ENCODE measurements at regions not wholly inside any gene's neighbourhood (a gene's known extent, or its start where the extent isn't known, plus 50 kb on each side); places are given as distances from the start of the nearest gene placed in this dataset.

DNA sequence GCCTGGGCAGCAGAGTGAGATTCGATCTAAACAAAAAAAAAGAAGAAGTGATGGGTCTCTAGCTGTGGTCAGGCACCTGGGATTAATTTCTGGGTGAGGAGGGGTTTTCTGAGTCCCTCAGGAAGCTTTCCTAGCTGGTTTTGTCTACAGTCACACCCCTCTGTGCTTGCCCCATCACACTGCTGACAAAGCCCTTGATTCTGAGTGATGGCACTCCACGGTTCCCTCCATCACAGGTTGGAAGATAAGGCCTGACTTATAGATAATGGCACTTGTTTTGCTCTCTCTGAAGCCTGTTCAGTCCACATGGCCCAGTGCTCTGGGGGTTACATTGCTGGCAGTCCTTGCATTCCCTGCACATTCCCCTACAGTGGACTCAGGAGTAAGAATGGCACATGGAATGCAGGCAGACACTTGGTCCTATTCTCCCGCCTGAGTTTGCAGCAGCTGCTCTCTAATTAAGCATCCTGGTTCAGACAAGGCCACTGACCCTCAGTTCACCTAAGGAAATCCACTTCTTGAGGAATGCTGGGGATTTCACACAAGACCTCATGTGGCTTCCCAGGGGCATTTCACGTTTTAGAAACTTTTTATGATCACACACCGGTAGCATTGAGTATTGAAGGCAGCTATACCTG lies 81.0 kb upstream of the NMNAT3 start:
- TF ChIP-seq, protein P1, sequence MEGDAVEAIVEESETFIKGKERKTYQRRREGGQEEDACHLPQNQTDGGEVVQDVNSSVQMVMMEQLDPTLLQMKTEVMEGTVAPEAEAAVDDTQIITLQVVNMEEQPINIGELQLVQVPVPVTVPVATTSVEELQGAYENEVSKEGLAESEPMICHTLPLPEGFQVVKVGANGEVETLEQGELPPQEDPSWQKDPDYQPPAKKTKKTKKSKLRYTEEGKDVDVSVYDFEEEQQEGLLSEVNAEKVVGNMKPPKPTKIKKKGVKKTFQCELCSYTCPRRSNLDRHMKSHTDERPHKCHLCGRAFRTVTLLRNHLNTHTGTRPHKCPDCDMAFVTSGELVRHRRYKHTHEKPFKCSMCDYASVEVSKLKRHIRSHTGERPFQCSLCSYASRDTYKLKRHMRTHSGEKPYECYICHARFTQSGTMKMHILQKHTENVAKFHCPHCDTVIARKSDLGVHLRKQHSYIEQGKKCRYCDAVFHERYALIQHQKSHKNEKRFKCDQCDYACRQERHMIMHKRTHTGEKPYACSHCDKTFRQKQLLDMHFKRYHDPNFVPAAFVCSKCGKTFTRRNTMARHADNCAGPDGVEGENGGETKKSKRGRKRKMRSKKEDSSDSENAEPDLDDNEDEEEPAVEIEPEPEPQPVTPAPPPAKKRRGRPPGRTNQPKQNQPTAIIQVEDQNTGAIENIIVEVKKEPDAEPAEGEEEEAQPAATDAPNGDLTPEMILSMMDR (IDR thresholded peaks at IDR 0.05; ENCODE audit: low read length), result no peak
- no peak for TF ChIP-seq EZH2phosphoT487 (IDR thresholded peaks at IDR 0.05; ENCODE audit: low read length)
- TF ChIP-seq EZH2 (optimal IDR thresholded peaks at IDR 0.05; ENCODE audit: low read depth, low read length), result no peak

Data from MM.1S (cell line).